ELF-1 (cell line): ENCODE measurements at regions not wholly inside any gene's neighbourhood (a gene's known extent, or its start where the extent isn't known, plus 50 kb on each side); places are given as distances from the start of the nearest gene placed in this dataset.

Source experiments
- DNase-seq: peaks from one replicate; pipeline ENCODE4 v3.0.0-alpha.2; 2016; ENCODE audit warnings: low read depth, low spot score

GRCh38 chr11:21825127-21825526 lies 367.8 kb upstream of the ANO5 start:
- DNase-seq: no peak

- no peak for DNase-seq
Observed at GRCh38 chr11:21838427-21838826, 354.5 kb upstream of the ANO5 start.

- DNase-seq: no peak
Observed at GRCh38 chr11:21839796-21840195, 353.1 kb upstream of the ANO5 start.

GRCh38 chr11:21861314-21861713 lies 331.6 kb upstream of the ANO5 start:
- no peak for DNase-seq

- DNase-seq: no peak
Observed at GRCh38 chr11:21865541-21865940, 327.3 kb upstream of the ANO5 start.

- no peak for DNase-seq
Observed at GRCh38 chr11:21866781-21867180, 326.1 kb upstream of the ANO5 start.

GRCh38 chr11:21877151-21877550 lies 315.7 kb upstream of the ANO5 start:
- DNase-seq: no peak

GRCh38 chr11:21883354-21883753 lies 309.5 kb upstream of the ANO5 start:
- no peak for DNase-seq

GRCh38 chr11:21888814-21889213 lies 304.1 kb upstream of the ANO5 start:
- no peak for DNase-seq

- no peak for DNase-seq
Observed at GRCh38 chr11:21892736-21893564, 299.9 kb upstream of the ANO5 start.

GRCh38 chr11:21893565-21893867 lies 299.4 kb upstream of the ANO5 start:
- no peak for DNase-seq

- DNase-seq: no peak
Observed at GRCh38 chr11:21894492-21894891, 298.4 kb upstream of the ANO5 start.

- no peak for DNase-seq
Observed at GRCh38 chr11:21895686-21896085, 297.2 kb upstream of the ANO5 start.

- no peak for DNase-seq
Observed at GRCh38 chr11:21896216-21896615, 296.7 kb upstream of the ANO5 start.

GRCh38 chr11:21896746-21897602 lies 295.9 kb upstream of the ANO5 start:
- DNase-seq: no peak

- DNase-seq: no peak
Observed at GRCh38 chr11:21897752-21898151, 295.1 kb upstream of the ANO5 start.

- DNase-seq: no peak
Observed at GRCh38 chr11:21908211-21908610, 284.7 kb upstream of the ANO5 start.

GRCh38 chr11:21909145-21909544 lies 283.7 kb upstream of the ANO5 start:
- DNase-seq: no peak

GRCh38 chr11:21911061-21911460 lies 281.8 kb upstream of the ANO5 start:
- no peak for DNase-seq

GRCh38 chr11:21912285-21912684 lies 280.6 kb upstream of the ANO5 start:
- no peak for DNase-seq

- DNase-seq: no peak
Observed at GRCh38 chr11:21921151-21921550, 271.7 kb upstream of the ANO5 start.

GRCh38 chr11:21924262-21924661 lies 268.6 kb upstream of the ANO5 start:
- DNase-seq: no peak

- DNase-seq: no peak
Observed at GRCh38 chr11:21927628-21928027, 265.3 kb upstream of the ANO5 start.
